ENCODE measurements at regions not wholly inside any gene's neighbourhood (a gene's known extent, or its start where the extent isn't known, plus 50 kb on each side); places are given as distances from the start of the nearest gene placed in this dataset.

DNA sequence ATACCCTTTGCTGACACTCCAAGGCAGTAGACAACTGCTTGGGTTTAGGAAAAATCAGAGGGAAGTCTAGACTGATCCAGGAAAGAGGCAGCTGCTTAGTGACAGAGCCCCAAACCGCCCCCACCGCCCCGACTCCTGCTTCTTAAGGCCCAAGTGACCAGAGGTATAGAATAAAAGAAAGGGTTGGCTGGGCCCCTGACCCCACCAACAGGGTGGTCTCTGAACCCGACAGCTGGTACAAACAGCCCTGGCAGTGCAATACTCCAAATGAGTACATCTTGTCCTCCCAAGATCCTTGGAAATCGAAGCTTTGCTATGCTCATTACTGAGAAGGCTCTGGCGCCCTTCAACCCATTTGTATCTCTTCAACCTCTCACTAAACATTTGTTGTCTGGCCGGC is 60.6 kb downstream of the PABIR2 start:
- H3K9ac ChIP-seq (ENCODE audit: low read depth, low read length), result no peak overlapping the region
- H3K4me1 ChIP-seq (ENCODE audit: control insufficient read depth, insufficient read depth, low read length), result peaks cover 27% of the 10 kb centered on the region
- H3K9me3 ChIP-seq (ENCODE audit: control insufficient read depth, insufficient read depth, low read length), result no peaks in the 10 kb centered on the region
- no peak overlapping the region for H3K4me3 ChIP-seq (ENCODE audit: low read depth, low read length)
- no peaks in the 10 kb centered on the region for H3K36me3 ChIP-seq (ENCODE audit: control insufficient read depth, insufficient read depth, low read length)
- peaks cover 4% of the 10 kb centered on the region; the same call in 1 of the 2 replicates for H3K27me3 ChIP-seq (ENCODE audit: control insufficient read depth, insufficient read depth, low read length)
- H3K27ac ChIP-seq (ENCODE audit: low read depth, low read length), result no peak overlapping the region

DNA sequence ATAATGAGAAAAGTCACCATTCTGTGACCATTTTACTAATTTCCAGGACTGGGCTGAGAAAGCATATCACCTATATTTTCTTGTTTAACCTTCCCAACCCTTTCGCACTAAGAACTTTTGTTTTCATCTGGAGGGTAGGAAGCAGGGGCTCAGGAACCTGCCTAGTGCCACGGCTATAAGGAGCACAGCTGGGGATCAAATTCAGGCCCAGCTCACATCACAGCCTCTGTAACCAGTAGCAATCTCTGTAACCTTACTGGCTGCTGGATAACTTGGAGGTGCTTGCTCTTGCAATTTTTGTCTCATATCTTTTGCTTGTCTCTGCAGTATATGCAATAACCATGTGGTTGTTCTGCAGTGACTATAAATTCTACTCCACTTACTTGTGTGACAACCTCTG is 62.0 kb downstream of the PABIR2 start:
- Histone ChIP-seq H3K4me3 (ENCODE audit: low read depth, low read length) (no peak overlapping the region), H3K27ac (ENCODE audit: low read depth, low read length) (no peak overlapping the region), H3K36me3 (ENCODE audit: control insufficient read depth, insufficient read depth, low read length) (no peaks in the 10 kb centered on the region), H3K27me3 (ENCODE audit: control insufficient read depth, insufficient read depth, low read length) (peaks cover 4% of the 10 kb centered on the region; the same call in 1 of the 2 replicates), H3K9ac (ENCODE audit: low read depth, low read length) (no peak overlapping the region), H3K9me3 (ENCODE audit: control insufficient read depth, insufficient read depth, low read length) (no peaks in the 10 kb centered on the region), H3K4me1 (ENCODE audit: control insufficient read depth, insufficient read depth, low read length) (peaks cover 27% of the 10 kb centered on the region)

DNA sequence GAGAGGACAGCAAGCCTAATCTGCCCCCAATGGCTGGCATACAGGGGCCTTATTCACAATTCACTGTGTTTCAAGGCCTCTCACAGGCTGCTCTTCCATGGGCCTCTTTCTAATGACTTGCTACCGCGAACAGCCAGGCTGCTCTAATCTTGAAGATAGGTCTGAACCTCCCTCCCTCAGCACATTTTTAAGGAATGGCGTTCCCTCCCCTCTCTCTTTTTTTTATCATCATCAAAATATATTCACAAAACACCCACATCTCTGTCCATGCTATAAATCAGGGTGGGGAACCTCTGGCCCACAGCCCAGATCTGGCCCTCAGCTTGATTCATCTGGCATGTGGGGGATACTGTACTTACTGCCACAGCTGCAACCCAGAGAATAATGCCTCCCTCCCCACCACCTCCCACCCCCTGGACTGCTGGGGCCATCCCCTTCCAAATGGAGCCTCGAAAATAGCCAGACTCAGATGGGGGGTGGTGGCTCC is 62.5 kb downstream of the PABIR2 start:
- Histone ChIP-seq H3K4me3 (ENCODE audit: low read depth, low read length) (no peak overlapping the region), H3K27me3 (ENCODE audit: control insufficient read depth, insufficient read depth, low read length) (peaks cover 4% of the 10 kb centered on the region; the same call in 1 of the 2 replicates), H3K9me3 (ENCODE audit: control insufficient read depth, insufficient read depth, low read length) (no peaks in the 10 kb centered on the region), H3K27ac (ENCODE audit: low read depth, low read length) (peak overlapping the region; percentile 34), H3K9ac (ENCODE audit: low read depth, low read length) (no peak overlapping the region), H3K36me3 (ENCODE audit: control insufficient read depth, insufficient read depth, low read length) (no peaks in the 10 kb centered on the region), H3K4me1 (ENCODE audit: control insufficient read depth, insufficient read depth, low read length) (peaks cover 27% of the 10 kb centered on the region)

DNA sequence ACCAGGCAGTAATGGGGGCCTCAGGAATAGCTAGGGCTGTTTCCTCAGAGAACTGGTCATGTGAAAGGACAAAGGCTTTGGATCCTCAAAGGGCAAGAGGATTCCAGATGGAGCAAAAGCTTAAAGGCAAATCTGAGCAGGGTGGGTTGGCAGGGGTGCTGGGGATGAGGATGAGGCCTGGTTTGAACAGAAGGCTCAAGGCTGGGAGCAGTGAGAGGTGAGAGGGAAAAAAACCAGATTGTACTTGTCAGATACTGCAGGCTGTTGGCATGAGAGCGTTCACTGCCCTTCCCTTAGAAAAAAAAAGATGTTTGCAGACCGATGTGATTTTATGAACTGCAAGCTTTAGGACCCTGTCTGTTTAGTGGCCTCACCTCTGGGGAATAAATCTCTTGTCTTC is 63.4 kb downstream of the PABIR2 start:
- H3K9me3 ChIP-seq (ENCODE audit: control insufficient read depth, insufficient read depth, low read length), result no peaks in the 10 kb centered on the region
- H3K36me3 ChIP-seq (ENCODE audit: control insufficient read depth, insufficient read depth, low read length), result no peaks in the 10 kb centered on the region
- H3K27ac ChIP-seq (ENCODE audit: low read depth, low read length), result no peak overlapping the region
- peaks cover 4% of the 10 kb centered on the region; the same call in 1 of the 2 replicates for H3K27me3 ChIP-seq (ENCODE audit: control insufficient read depth, insufficient read depth, low read length)
- no peak overlapping the region for H3K4me3 ChIP-seq (ENCODE audit: low read depth, low read length)
- no peak overlapping the region for H3K9ac ChIP-seq (ENCODE audit: low read depth, low read length)
- H3K4me1 ChIP-seq (ENCODE audit: control insufficient read depth, insufficient read depth, low read length), result peaks cover 20% of the 10 kb centered on the region

DNA sequence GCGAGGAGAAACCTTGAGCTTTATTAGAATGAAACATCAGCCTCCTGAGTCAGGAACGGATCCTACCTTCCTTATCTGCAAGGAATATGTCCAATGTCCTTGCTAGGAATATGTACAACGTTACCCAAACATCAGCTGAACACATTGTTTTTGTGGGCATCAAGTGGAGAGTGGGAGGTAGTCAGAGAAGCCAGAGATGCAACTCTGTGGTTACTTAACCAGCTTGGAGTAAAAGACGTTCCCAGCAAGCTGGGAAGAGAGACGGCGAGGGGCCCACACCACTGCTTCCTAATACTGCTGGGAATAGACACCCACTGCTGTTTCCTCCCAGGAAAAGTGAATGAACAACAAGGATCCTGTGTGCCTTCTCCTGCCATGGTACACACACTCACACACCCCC is 64.3 kb downstream of the PABIR2 start:
- Histone ChIP-seq H3K27ac (ENCODE audit: low read depth, low read length) (no peak overlapping the region), H3K27me3 (ENCODE audit: control insufficient read depth, insufficient read depth, low read length) (peaks cover 4% of the 10 kb centered on the region; the same call in 1 of the 2 replicates), H3K4me1 (ENCODE audit: control insufficient read depth, insufficient read depth, low read length) (peaks cover 14% of the 10 kb centered on the region; the same call in 1 of the 2 replicates), H3K9me3 (ENCODE audit: control insufficient read depth, insufficient read depth, low read length) (no peaks in the 10 kb centered on the region), H3K4me3 (ENCODE audit: low read depth, low read length) (no peak overlapping the region), H3K9ac (ENCODE audit: low read depth, low read length) (no peak overlapping the region), H3K36me3 (ENCODE audit: control insufficient read depth, insufficient read depth, low read length) (no peaks in the 10 kb centered on the region)

DNA sequence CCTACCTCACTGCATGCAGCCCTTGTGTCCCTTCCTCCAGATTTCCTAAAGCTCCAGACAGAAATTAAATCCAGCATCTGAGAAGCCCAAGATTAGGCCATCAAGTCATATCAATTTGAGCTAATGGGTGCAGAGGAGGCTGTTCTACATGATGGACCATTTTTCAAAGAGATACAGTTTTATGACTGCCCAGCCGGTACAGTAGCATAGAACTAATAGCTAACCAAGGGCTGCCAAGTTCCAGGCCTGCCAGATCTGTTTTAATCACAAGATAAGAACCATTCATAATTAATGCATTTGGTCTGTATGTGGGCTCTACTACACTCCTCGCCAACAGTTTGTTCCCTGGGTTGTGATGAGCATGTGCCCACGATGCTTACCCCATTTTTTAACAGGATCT is 64.9 kb downstream of the PABIR2 start:
- no peaks in the 10 kb centered on the region for H3K36me3 ChIP-seq (ENCODE audit: control insufficient read depth, insufficient read depth, low read length)
- H3K9ac ChIP-seq (ENCODE audit: low read depth, low read length), result no peak overlapping the region
- no peak overlapping the region for H3K27ac ChIP-seq (ENCODE audit: low read depth, low read length)
- no peak overlapping the region for H3K4me3 ChIP-seq (ENCODE audit: low read depth, low read length)
- peaks cover 4% of the 10 kb centered on the region; the same call in 1 of the 2 replicates for H3K27me3 ChIP-seq (ENCODE audit: control insufficient read depth, insufficient read depth, low read length)
- H3K9me3 ChIP-seq (ENCODE audit: control insufficient read depth, insufficient read depth, low read length), result no peaks in the 10 kb centered on the region
- peaks cover 14% of the 10 kb centered on the region; the same call in 1 of the 2 replicates for H3K4me1 ChIP-seq (ENCODE audit: control insufficient read depth, insufficient read depth, low read length)

DNA sequence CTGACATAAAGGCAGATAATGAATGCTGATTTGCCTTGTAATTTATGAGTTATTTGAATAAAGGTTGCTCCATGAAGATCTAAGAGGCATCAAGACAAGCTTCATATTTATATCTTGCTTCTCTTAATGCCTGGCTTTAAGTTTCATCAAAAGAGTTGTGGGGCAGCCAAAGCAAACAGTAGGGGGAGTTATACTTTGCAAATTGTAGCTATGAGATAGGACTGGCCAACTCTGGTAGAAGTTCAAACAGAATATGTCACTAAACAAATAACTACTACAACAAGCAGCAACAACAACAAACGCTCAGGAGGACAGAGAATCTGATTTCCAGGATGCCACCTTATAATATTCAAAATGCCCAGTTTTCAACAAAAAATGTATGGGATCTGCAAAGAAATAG is 69.1 kb upstream of the PLAC1 start:
- Histone ChIP-seq H3K27me3 (ENCODE audit: control insufficient read depth, insufficient read depth, low read length) (no peaks in the 10 kb centered on the region), H3K4me3 (ENCODE audit: low read depth, low read length) (no peak overlapping the region), H3K9ac (ENCODE audit: low read depth, low read length) (no peak overlapping the region), H3K4me1 (ENCODE audit: control insufficient read depth, insufficient read depth, low read length) (no peaks in the 10 kb centered on the region), H3K27ac (ENCODE audit: low read depth, low read length) (no peak overlapping the region), H3K36me3 (ENCODE audit: control insufficient read depth, insufficient read depth, low read length) (no peaks in the 10 kb centered on the region), H3K9me3 (ENCODE audit: control insufficient read depth, insufficient read depth, low read length) (no peaks in the 10 kb centered on the region)

DNA sequence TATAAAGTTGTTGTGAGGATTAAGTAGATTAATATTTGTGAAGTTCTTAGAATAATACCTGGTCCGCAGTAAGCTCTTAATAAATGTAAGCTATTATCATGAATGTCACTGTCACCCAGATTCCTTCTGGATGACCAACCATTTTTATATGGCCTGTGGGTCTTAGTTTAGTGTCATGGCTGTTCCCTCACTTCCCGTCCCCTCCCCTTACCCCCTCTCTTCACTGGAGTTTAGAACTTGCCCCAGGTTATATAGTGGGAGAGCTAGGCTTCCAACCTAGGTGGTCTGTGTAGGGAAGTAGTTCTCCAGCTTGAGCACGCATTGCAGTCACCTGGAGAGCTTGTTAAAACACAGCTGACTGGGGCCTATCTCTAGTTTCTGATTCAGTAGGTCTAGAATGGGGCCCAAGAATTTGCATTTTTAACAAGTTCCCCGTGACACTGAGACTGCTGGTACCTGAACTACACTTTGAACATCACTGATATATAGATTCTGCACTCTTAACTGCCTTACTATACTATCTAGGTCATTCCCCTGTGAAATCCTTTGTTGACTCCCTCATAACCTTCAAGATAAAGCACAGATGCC is 66.9 kb upstream of the PLAC1 start:
- H3K27ac ChIP-seq (ENCODE audit: low read depth, low read length), result no peak overlapping the region
- H3K9ac ChIP-seq (ENCODE audit: low read depth, low read length), result no peak overlapping the region
- H3K9me3 ChIP-seq (ENCODE audit: control insufficient read depth, insufficient read depth, low read length), result no peaks in the 10 kb centered on the region
- H3K27me3 ChIP-seq (ENCODE audit: control insufficient read depth, insufficient read depth, low read length), result no peaks in the 10 kb centered on the region
- no peaks in the 10 kb centered on the region; the same call in 1 of the 2 replicates for H3K4me1 ChIP-seq (ENCODE audit: control insufficient read depth, insufficient read depth, low read length)
- no peaks in the 10 kb centered on the region for H3K36me3 ChIP-seq (ENCODE audit: control insufficient read depth, insufficient read depth, low read length)
- no peak overlapping the region for H3K4me3 ChIP-seq (ENCODE audit: low read depth, low read length)

DNA sequence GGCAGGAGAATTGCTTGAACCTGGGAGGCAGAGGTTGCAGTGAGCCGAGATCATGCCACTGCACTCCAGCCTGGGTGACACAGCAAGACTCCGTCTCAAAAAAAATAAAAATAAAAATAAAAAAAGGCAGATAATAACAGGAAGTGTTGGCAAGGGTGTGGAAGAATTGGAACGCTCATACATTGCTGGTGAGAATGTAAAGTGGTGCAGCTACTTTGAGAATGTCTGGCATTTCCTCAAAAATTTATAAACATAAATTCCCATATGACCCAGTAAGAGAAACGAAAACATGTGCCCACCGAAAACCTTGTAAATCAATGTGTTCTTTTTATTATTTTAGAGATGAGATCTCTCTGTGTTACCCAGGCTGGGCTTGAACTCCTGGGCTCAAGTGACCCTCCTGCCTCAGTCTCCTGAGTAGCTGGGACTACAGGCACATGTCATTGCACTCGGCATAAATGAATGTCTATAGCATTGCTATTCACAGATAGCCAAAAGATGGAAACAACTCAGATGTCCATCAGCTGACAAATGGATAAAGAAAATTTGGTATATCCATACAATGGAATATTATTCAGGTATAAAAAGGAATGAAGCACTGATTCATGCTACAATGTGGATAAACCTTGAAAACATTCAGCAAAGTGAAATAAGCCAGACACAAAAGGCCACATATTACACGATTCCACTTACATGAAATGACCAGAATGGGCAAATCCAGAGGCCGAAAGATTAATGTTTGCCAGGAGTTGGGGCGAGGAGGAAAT is 63.7 kb upstream of the PLAC1 start:
- no peaks in the 10 kb centered on the region for H3K36me3 ChIP-seq (ENCODE audit: control insufficient read depth, insufficient read depth, low read length)
- H3K4me1 ChIP-seq (ENCODE audit: control insufficient read depth, insufficient read depth, low read length), result peaks cover 17% of the 10 kb centered on the region
- H3K9ac ChIP-seq (ENCODE audit: low read depth, low read length), result no peak overlapping the region
- no peaks in the 10 kb centered on the region for H3K27me3 ChIP-seq (ENCODE audit: control insufficient read depth, insufficient read depth, low read length)
- H3K27ac ChIP-seq (ENCODE audit: low read depth, low read length), result no peak overlapping the region
- H3K9me3 ChIP-seq (ENCODE audit: control insufficient read depth, insufficient read depth, low read length), result no peaks in the 10 kb centered on the region
- no peak overlapping the region for H3K4me3 ChIP-seq (ENCODE audit: low read depth, low read length)

DNA sequence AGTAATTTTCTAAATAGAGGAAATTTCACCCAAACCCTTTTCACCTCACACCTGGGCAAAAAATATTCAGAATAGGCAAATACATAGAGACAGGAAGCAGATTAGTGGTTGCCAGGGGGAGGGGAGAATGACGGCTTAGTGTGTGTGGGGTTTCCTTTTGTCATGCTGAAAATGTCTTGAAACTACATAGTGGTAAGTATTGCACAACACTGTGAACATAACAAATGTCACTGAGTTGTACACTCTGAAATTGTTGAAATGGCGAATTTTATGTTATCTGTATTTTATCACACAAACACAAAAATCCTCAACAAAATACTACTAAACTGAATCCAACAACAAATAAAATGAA is 60.7 kb upstream of the PLAC1 start:
- Histone ChIP-seq H3K4me1 (ENCODE audit: control insufficient read depth, insufficient read depth, low read length) (peaks cover 30% of the 10 kb centered on the region), H3K9me3 (ENCODE audit: control insufficient read depth, insufficient read depth, low read length) (no peaks in the 10 kb centered on the region), H3K27ac (ENCODE audit: low read depth, low read length) (peak overlapping the region; percentile 56), H3K4me3 (ENCODE audit: low read depth, low read length) (no peak overlapping the region), H3K27me3 (ENCODE audit: control insufficient read depth, insufficient read depth, low read length) (no peaks in the 10 kb centered on the region), H3K36me3 (ENCODE audit: control insufficient read depth, insufficient read depth, low read length) (no peaks in the 10 kb centered on the region), H3K9ac (ENCODE audit: low read depth, low read length) (no peak overlapping the region)

Data from HUES48 (cell line).